HG03103 (cell line): ENCODE measurements at regions not wholly inside any gene's neighbourhood (a gene's known extent, or its start where the extent isn't known, plus 50 kb on each side); places are given as distances from the start of the nearest gene placed in this dataset.
"Not testable (repeated sequence)": the region's sequence is repeated elsewhere in the genome, so short reads cannot be mapped to it uniquely, and the experiment has no call there.

Source experiments
- ATAC-seq: cut with Tn5 transposase; IDR thresholded peaks from one replicate; pipeline ENCODE4 v1.9.1; 2021; ENCODE audit warnings: low read depth; ENCODE audit not compliant: unreplicated experiment

GRCh38 chr7:121745856-121746255, 127.1 kb upstream of the PTPRZ1 start:
- ATAC-seq = no peak

DNA sequence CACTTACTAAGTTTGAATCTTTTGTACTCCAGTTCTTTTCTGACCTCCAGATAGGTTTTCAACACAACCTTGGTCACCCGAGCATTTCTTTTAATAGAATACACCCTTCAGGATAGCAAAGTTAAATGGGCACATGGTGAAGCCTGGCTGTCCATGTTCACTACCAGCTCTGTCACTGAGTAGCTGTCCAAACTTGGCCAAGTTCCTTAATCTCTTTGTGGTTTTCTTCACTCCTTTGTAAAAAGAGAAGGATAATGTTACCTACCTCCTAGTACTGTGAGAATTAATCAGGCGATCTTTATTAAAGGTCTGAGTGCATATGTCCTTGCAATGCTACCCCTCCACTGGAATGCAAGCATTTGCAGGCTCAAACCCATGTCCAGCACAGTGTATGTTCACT, 128.1 kb upstream of the PTPRZ1 start:
- ATAC-seq = no peak

DNA sequence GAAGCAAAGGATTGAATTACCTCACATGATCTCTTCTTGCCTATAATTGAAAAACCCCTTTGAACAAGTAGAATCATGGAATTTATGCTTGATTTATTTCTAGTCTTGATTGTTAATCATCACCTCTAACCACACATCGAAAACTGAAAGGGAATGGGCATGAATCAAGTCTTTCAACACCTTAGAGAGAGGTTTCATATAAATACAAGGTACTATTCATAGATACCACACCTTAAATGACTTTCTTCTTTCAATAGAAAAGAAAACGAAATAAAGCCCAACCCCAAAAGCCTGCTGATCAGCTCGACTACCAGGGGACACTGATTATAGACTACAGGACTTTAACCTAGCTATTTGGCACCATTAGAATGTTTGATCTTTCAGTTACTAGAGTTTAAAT, 128.6 kb upstream of the PTPRZ1 start:
- ATAC-seq = no peak

DNA sequence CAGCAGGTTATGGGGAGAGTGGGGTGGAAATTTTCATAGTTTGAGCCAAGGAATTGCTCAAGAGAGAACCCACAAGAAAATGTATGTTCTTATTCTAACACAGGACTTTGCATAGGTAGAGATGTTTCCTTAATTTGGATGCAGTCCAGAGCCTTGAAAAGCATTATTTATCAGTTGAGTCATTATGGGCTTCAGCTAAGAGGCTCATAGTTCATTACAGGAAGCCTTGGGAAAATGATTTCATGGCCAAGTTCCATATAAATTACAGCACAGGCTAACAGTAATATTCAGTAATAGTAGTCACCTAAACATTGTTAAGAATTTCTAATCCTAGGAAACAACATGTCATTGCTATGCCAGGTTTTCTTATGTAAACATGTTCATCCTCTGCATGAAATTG, 131.1 kb upstream of the PTPRZ1 start:
- no peak for ATAC-seq

- no peak for ATAC-seq
Measured at GRCh38 chr7:121739465-121739864, 133.5 kb upstream of the PTPRZ1 start.

GRCh38 chr7:121730869-121731268, 142.1 kb upstream of the PTPRZ1 start:
- ATAC-seq = no peak

DNA sequence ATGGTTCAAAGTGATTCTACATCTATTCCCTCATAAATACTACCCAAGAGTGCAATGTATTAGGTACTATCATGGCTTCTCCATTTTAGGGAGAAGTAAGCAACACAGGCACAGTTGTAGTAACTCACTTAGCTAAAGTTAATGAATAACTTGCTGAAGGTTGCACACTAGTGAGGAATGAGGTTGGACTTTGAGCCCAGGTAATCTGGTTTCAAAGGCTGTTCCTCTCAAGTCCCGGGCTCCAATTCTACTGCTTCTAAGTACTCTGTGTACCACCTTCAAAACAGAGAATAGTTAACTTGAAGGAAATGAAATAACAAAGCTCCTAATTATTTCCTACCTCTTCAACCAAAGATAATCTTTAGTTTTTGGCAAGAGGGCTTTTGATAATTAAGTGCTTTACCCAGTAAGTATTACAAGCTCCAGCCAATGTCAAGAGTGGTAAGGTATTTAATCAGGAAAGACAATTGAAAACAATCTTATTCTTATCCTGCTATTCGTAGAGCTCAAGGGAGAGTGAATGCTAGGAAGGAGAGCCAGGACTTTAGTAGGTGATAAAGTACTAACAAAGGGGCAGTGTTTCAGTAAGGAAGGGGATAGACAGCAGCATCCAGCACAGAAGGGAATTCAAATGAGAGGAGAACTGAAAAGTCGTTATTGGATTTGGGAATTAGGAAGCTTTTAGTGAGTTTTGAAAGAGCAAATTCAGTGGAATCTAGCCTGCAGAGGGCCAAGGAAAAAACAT, 158.2 kb upstream of the PTPRZ1 start:
- no peak for ATAC-seq

DNA sequence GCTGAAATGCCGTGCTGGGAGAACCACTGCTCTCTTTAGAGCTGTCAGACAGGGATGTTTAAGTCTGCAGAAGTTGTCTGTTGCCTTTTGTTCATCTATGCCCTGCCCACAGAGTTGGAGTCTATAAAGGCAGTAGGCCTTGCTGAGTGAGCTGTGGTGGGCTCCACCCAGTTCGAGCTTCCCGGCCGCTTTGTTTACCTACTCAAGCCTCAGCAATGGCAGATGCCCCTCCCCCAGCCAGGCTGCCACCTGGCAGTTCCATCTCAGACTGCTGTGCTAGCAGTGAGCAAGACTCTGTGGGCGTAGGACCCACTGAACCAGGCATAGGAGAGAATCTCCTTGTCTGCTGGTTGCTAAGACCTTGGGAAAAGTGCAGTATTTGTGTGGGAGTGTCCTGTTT, 160.0 kb upstream of the PTPRZ1 start:
- not testable (repeated sequence) for ATAC-seq

DNA sequence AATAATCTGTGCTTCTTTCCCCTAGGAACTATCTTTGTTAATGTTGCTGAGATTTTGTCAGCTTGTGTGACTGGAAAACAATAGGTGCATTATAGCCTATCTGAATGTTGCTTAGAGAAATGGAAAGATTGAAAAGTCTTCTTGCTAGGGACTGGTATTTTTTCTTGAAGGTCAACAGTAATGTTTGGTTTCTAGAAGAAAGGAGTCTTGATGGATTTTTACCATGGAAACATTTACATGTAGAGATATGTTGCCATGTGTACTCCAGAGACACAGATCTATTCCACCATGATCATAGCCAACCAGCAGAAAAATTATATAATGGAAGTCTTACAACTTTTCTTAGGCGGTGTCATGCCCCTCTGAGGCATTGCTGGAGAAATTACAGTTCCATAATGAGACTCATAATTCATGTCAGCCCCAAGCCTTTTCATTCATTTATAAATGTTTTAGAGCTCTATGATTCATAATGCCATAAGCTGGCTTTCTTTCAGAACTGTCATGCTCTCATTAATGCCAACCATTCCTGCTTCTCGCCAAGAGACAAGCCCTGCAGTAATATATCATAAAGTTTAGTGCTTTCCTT, 175.1 kb upstream of the PTPRZ1 start:
- no peak for ATAC-seq

DNA sequence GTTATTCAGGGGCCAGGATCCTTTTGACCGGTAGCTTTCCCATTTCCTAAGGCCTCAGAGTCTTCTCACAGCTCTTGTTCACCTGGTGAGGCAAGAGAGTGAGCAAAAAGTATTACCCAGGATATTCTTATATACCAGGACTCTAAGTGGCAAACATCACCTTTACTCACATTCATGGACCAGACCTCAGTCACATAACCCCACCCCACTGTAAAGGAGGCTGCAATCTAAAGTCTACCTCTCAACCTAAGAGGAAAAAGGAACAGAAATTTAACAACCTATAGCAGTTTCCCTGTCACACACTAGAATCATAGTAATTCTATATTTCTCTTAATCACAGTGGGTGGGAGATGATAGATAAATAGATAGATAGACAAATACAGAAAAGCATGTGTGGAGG, 176.0 kb upstream of the PTPRZ1 start:
- ATAC-seq = no peak

DNA sequence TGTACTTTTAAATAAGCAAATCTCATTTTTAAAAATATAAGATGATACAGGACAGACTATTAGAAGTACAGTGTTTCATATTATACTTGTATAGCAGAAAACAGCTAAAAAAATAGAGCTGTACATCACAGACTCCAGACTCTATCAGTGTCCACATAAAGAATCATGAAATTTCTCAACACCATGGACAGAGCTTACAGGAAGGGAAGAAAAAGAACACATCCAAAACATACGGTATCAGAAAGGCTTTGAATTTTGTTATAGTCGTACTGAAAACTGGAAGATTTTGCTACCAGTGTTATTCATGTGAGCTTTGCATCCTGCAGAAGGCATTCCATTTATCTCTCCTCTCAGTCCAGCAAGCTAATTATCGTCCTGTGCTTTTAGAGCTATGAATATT, 183.2 kb upstream of the PTPRZ1 start:
- ATAC-seq = no peak

- no peak for ATAC-seq
Measured at GRCh38 chr7:121681700-121682099, 191.3 kb upstream of the PTPRZ1 start.

- ATAC-seq = no peak
Measured at GRCh38 chr7:121676168-121676567, 196.8 kb upstream of the PTPRZ1 start.

GRCh38 chr7:121674455-121674854, 198.5 kb upstream of the PTPRZ1 start:
- not testable (repeated sequence) for ATAC-seq

DNA sequence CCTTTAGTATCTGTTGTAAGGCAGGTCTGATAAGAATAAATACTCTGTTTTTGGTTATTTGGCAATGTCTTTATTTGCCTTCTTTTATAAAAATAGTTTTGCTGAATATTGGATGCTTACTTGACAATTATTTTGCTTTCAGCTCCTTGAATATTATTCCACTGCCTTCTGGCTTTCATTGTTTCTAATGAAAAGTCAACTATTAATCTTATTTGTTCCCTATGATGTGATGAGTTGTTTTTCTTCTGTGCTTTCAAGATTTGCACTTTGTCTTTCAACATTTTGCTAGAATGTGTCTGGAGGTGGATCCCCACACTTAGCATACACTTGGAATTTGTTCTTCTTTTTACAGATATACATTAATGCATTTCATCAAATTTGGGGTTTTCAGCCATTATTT, 203.8 kb upstream of the PTPRZ1 start:
- no peak for ATAC-seq

- no peak for ATAC-seq
Measured at GRCh38 chr7:121666306-121666705, 206.7 kb upstream of the PTPRZ1 start.

DNA sequence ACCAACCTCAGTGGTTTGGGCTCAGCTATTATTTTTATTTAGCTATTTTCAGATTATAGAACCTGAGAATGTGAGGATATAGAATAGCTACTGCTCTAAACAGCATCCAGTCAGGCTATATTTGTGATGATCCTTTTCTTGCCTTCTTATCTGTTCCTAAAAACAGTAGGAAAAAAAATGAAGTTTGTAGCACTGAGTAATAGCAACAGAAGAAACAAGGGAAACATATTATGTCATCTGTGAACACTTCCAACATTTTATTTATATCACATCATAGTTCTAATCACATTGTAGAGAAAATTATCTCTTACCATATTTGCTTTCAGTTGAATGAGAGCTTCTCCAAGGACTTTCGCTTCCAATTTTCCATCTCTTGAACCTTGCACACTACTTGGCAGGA, 229.6 kb upstream of the PTPRZ1 start:
- ATAC-seq = no peak

DNA sequence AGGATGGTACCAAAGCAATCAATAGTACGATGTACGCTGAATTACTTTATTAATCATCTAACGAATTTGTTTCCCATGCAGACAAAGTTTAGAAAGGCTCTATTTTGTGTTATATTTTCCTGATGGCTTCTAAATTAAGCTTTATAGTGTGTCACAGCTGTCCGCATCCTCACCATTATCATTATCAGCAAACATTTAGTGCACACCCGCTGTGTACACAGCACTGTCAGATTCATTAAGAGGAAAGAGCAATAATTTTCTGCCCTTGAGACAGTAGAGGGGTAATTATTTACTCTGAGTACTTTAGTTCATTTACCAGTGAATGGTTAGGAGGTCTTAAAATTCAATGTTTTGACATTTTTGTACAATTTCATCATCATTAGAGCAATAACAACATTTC, 233.3 kb upstream of the PTPRZ1 start:
- ATAC-seq = no peak

- ATAC-seq = no peak
Measured at GRCh38 chr7:121638286-121638685, 234.7 kb upstream of the PTPRZ1 start.

- ATAC-seq = no peak
Measured at GRCh38 chr7:121634356-121634755, 238.2 kb upstream of the FAM3C start.

GRCh38 chr7:121633186-121633585, 237.1 kb upstream of the FAM3C start:
- no peak for ATAC-seq

DNA sequence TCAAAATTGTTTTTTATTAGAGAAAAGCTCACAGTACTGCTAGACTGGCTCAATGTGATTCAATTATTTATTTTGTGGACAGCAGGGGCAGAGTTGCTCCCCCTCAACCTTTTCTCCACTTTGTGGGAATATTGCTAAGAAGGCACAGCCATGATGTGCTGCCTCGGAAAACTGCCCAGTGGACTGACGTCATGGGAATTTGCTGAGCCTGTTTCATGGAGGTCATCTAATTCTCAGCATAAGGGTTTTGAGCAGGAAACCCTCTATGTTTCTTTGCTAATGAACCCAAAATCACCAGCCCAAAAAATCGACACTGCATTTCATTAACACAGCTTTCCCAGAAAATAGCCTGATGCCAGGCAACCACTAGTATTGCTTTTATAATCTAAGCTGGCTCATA, 228.8 kb upstream of the FAM3C start:
- no peak for ATAC-seq
